ENCODE measurements at regions not wholly inside any gene's neighbourhood (a gene's known extent, or its start where the extent isn't known, plus 50 kb on each side); places are given as distances from the start of the nearest gene placed in this dataset.

DNA sequence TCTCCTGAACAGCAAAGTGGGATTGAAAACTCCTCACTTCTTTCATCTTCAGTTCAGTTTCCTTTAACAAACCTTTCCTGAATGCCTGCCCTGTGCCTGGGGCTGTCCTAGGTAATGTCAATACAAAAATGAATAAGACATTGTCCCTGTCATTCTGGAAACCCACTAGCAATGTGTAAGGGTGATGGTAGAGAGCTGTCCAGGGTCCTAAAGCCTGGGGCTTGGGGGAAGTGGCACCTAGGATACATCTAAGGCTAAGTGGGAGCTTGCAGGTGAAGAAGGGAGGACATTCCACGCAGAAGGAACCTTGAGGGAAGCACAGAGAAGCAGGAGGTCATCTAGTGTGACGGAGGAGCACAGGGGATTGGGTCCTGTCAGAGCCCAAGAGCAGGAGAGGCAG is 212.7 kb upstream of the PPP2R3A start:
- no peak for TF ChIP-seq TAF1 (IDR thresholded peaks at IDR 0.05; ENCODE audit: control insufficient read depth, extremely low read depth, insufficient read depth, low read length, severe bottlenecking)
- TF ChIP-seq, protein P1, sequence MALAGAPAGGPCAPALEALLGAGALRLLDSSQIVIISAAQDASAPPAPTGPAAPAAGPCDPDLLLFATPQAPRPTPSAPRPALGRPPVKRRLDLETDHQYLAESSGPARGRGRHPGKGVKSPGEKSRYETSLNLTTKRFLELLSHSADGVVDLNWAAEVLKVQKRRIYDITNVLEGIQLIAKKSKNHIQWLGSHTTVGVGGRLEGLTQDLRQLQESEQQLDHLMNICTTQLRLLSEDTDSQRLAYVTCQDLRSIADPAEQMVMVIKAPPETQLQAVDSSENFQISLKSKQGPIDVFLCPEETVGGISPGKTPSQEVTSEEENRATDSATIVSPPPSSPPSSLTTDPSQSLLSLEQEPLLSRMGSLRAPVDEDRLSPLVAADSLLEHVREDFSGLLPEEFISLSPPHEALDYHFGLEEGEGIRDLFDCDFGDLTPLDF (CRISPR knock-in tag; IDR thresholded peaks at IDR 0.05) = no peak
- TF ChIP-seq CTCF (IDR thresholded peaks at IDR 0.05 in 2 of 3, conservative IDR thresholded peaks at IDR 0.05 in 1 of 3; ENCODE audit: insufficient read depth in 2 of 3, low read depth in 1 of 3, low read length in 3 of 3) = no peak
- TF ChIP-seq, protein P2, sequence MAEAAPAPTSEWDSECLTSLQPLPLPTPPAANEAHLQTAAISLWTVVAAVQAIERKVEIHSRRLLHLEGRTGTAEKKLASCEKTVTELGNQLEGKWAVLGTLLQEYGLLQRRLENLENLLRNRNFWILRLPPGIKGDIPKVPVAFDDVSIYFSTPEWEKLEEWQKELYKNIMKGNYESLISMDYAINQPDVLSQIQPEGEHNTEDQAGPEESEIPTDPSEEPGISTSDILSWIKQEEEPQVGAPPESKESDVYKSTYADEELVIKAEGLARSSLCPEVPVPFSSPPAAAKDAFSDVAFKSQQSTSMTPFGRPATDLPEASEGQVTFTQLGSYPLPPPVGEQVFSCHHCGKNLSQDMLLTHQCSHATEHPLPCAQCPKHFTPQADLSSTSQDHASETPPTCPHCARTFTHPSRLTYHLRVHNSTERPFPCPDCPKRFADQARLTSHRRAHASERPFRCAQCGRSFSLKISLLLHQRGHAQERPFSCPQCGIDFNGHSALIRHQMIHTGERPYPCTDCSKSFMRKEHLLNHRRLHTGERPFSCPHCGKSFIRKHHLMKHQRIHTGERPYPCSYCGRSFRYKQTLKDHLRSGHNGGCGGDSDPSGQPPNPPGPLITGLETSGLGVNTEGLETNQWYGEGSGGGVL (CRISPR knock-in tag; IDR thresholded peaks at IDR 0.05) = no peak
- TF ChIP-seq, protein P3, sequence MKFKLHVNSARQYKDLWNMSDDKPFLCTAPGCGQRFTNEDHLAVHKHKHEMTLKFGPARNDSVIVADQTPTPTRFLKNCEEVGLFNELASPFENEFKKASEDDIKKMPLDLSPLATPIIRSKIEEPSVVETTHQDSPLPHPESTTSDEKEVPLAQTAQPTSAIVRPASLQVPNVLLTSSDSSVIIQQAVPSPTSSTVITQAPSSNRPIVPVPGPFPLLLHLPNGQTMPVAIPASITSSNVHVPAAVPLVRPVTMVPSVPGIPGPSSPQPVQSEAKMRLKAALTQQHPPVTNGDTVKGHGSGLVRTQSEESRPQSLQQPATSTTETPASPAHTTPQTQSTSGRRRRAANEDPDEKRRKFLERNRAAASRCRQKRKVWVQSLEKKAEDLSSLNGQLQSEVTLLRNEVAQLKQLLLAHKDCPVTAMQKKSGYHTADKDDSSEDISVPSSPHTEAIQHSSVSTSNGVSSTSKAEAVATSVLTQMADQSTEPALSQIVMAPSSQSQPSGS (CRISPR knock-in tag; IDR thresholded peaks at IDR 0.05) = no peak
- no peak for TF ChIP-seq L3MBTL2 (IDR thresholded peaks at IDR 0.05)
- no peak for TF ChIP-seq KAT8 (IDR thresholded peaks at IDR 0.05; ENCODE audit: low read depth)
- TF ChIP-seq MAZ (CRISPR knock-in tag; conservative IDR thresholded peaks at IDR 0.05 in 1 of 2, IDR thresholded peaks at IDR 0.05 in 1 of 2) = no peak
- no peak for TF ChIP-seq RNF2 (IDR thresholded peaks at IDR 0.05)
- no peak for TF ChIP-seq ASH1L (IDR thresholded peaks at IDR 0.05; ENCODE audit: borderline replicate concordance, low read depth, partially characterized antibody)

Data from K562 (cell line).